NB4 (cell line): ENCODE measurements at regions not wholly inside any gene's neighbourhood (a gene's known extent, or its start where the extent isn't known, plus 50 kb on each side); places are given as distances from the start of the nearest gene placed in this dataset.

Source experiments
- DNase-seq: peaks from one replicate; pipeline ENCODE4 v3.0.0; 2010; ENCODE audit warnings: low read depth
- H3K4me3 ChIP-seq: one replicate; pipeline ENCODE4 v1.5.1; 2011; ENCODE audit warnings: mild to moderate bottlenecking, low read depth, low read length, moderate library complexity
- CTCF ChIP-seq: IDR thresholded peaks from one replicate; pipeline ENCODE4 v1.5.1; 2012; ENCODE audit warnings: low read depth, low read length
- MYC ChIP-seq: IDR thresholded peaks from 2 replicates; pipeline ENCODE4 v1.6.1; 2011; ENCODE audit warnings: low read depth, low read length
- POLR2A ChIP-seq: IDR thresholded peaks from 2 replicates; pipeline ENCODE4 v1.6.1; 2011; ENCODE audit warnings: mild to moderate bottlenecking; ENCODE audit not compliant: insufficient read length; ENCODE audit errors: extremely low read depth
- TF ChIP-seq, protein P1 (sequence below): IDR thresholded peaks from 2 replicates; pipeline ENCODE4 v1.6.1; 2011; ENCODE audit warnings: low read depth, low read length

GRCh38 chr12:79988368-79988767, 53.5 kb upstream of the PPP1R12A start:
- no peak overlapping the region for H3K4me3 ChIP-seq
- DNase-seq, result no peak
- TF ChIP-seq, protein P1, sequence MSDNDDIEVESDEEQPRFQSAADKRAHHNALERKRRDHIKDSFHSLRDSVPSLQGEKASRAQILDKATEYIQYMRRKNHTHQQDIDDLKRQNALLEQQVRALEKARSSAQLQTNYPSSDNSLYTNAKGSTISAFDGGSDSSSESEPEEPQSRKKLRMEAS, result no peak
- TF ChIP-seq CTCF (no peak), POLR2A (no peak), MYC (no peak)

DNA sequence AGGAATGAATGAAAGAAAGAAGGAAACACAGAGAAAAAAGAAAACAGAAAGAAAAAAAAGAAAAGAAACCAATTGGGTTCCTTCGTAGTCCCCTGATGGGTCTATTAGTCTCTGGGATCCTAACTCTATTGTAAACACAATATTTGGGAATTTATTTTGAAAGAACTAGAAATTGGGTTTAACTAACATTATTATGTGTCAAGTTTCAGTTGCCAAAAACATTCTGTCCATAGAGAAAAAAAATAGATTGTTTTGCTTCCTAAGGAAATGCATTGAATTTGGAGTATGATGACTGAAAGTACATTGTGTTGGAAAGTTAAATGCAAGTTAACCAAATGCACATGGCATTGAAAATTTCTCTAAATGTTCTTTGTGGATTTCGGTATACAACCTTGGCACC, 52.8 kb upstream of the PPP1R12A start:
- DNase-seq, result no peak
- TF ChIP-seq, protein P1, result no peak
- TF ChIP-seq POLR2A (no peak), MYC (no peak), CTCF (no peak)
- H3K4me3 ChIP-seq, result no peak overlapping the region
